ENCODE measurements at regions not wholly inside any gene's neighbourhood (a gene's known extent, or its start where the extent isn't known, plus 50 kb on each side); places are given as distances from the start of the nearest gene placed in this dataset.

DNA sequence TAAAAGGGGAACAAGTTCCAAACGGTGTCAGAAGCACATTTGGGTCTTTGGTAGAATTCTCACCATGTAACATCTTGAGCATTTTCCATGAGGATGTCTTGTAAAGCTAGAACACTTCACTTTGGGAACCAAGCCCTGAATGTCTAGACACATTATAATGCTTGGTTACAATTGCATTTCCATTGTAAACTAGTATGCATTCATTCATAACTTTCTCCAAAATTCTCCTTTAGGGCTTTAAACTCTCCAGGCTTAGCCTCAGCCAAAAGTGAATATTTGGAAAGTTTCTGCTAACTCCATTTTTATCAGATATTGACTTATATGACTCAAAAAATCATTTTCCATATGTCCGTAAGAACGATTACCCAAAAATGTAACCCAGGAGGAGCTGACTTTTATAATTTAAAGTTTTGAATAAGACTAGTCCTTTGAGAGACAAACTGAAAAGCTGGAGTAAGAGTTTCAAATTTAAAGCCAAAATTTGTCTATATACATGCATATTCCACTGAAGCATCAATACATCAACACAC, 1170.4 kb downstream of the EFNB2 start:
- no peak for ATAC-seq (ENCODE audit: low read depth)

DNA sequence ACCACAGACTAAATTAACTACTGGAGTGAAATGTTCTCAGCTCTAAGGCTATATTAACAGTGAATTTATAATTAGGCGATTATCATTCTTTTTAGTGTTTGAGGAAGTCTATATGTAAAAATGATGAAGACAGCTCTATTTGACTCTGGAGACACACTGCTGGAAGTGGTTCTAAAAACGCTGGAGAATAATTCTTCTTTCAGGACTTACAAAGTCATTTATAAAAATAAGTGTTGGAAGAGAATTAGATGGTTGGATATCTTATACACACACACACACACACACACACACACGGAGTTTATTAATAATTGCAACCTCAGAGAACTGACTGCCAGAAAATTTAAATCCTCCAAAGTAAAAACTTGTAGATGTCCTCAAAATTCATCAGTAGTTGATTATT, 1171.3 kb downstream of the EFNB2 start:
- DNase-seq (no peak), ATAC-seq (ENCODE audit: low read depth) (no peak)
- POLR2A ChIA-PET: no interaction called here
- H3K36me3 Mint-ChIP-seq: no peaks in the 10 kb centered on the region
- H3K27ac Mint-ChIP-seq: no peak overlapping the region
- peaks cover 3% of the 10 kb centered on the region for H3K27me3 Mint-ChIP-seq
- H3K4me1 Mint-ChIP-seq: no peaks in the 10 kb centered on the region
- H3K4me3 Mint-ChIP-seq: no peak overlapping the region
- H3K9me3 Mint-ChIP-seq: no peaks in the 10 kb centered on the region

More for the DNA sequence above, 1170.4 kb downstream of the EFNB2 start:
- POLR2A ChIA-PET: no interaction called here
- H3K4me1 Mint-ChIP-seq: no peaks in the 10 kb centered on the region
- H3K27me3 Mint-ChIP-seq: peaks cover 3% of the 10 kb centered on the region
- H3K4me3 Mint-ChIP-seq: no peak overlapping the region
- no peak overlapping the region for H3K27ac Mint-ChIP-seq
- no peaks in the 10 kb centered on the region for H3K36me3 Mint-ChIP-seq
- no peak for DNase-seq
- H3K9me3 Mint-ChIP-seq: no peaks in the 10 kb centered on the region

DNA sequence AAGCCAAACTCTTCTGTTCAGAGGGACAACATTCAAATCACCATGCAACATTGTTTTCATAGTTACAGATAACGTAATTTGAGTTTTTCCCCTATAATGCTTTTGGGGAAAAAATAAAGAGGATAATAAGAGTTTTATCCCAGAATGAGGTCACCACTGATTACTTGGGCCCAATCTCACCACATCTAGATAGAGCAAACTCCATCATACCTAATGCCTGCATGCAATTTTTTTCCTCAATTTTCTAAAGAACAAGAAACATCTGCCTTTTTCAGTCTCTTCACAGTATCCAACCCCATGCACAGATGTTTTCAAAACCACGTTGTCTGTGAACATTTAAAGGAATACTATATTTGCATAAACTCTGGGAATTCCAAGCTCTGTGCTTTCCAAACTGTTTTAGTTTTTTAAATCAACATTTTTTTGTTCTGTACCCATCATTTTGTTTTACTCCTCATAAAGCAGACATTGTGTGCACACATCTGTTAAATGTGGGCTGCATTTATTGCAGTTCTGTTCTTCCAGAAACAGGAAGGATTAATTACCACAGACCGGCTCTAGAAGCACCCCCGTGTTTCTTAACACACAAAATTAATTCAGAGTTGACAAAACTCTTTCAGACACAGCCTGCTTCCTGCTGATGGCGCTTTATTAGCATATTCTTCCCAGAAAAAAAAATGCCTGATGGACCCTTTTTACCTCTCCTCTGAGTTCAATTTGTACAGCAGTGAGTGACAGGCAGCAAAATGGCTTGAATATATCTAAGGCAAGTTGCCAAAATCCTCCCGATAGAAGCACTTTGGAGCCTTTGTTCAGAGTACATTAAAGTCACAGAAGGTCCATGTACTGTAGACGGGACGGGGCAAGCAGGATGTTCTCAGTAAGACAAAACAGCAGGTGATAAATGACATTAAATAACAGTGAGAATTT, 1171.9 kb downstream of the EFNB2 start:
- POLR2A ChIA-PET: no interaction called here
- Mint-ChIP-seq H3K27me3 (peaks cover 3% of the 10 kb centered on the region), H3K27ac (no peak overlapping the region), H3K4me1 (no peaks in the 10 kb centered on the region), H3K4me3 (no peak overlapping the region), H3K9me3 (no peaks in the 10 kb centered on the region), H3K36me3 (no peaks in the 10 kb centered on the region)
- ATAC-seq (ENCODE audit: low read depth): no peak
- no peak for DNase-seq

DNA sequence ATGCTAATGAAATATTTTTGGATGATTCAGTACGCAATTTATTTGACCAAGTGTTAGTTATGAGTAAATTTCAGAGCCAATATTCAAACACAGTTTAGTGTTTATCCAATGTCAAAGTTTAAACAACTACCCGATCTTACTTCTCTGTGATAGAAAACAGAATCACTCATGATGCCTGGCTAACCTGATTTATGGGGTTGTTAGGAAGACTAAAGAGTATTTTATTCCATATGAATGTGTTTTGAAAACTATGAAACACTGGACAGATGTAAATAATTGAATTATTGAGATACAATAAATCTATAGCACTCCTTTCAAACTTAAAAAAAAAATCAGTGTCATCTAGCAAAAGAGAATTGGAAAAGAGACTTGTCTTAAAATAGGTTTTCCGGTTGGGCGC, 1181.8 kb downstream of the EFNB2 start:
- DNase-seq (no peak), ATAC-seq (ENCODE audit: low read depth) (no peak)
- POLR2A ChIA-PET: no interaction called here
- peaks cover 2% of the 10 kb centered on the region for H3K4me1 Mint-ChIP-seq
- no peaks in the 10 kb centered on the region for H3K9me3 Mint-ChIP-seq
- no peak overlapping the region for H3K4me3 Mint-ChIP-seq
- no peaks in the 10 kb centered on the region for H3K27me3 Mint-ChIP-seq
- H3K36me3 Mint-ChIP-seq: no peaks in the 10 kb centered on the region
- H3K27ac Mint-ChIP-seq: no peak overlapping the region

DNA sequence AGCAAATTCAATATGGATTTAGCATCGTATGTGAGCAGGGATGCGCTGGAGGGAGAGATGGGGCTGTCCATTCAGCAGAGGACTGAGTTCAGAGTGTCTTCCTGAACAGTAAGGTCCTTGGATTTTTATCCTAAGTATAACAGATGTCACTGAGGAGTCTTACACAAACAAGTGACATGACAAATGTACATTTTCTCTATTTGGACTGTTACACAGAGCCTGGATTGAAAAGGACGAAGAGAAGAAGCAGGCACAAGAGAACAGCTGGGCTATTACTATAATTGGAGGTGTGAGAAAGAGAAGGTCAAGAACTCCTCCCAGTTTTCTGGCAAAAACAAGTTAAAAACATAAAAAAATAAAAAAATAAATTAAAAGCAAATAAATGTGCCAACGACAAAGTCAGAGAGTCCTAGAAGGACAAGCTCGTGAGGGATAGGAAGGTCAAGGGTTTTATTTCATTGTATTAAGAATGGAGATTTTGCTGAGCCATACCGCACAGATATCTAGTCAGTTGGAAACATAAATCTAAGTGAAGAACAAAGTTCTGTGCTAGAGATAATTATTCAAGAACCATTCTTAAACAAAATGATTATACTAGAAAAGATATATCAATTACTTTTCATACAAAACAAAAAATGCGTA, 1186.3 kb downstream of the EFNB2 start:
- no peaks in the 10 kb centered on the region for H3K9me3 Mint-ChIP-seq
- no peak for ATAC-seq (ENCODE audit: low read depth)
- no peak overlapping the region for H3K27ac Mint-ChIP-seq

DNA sequence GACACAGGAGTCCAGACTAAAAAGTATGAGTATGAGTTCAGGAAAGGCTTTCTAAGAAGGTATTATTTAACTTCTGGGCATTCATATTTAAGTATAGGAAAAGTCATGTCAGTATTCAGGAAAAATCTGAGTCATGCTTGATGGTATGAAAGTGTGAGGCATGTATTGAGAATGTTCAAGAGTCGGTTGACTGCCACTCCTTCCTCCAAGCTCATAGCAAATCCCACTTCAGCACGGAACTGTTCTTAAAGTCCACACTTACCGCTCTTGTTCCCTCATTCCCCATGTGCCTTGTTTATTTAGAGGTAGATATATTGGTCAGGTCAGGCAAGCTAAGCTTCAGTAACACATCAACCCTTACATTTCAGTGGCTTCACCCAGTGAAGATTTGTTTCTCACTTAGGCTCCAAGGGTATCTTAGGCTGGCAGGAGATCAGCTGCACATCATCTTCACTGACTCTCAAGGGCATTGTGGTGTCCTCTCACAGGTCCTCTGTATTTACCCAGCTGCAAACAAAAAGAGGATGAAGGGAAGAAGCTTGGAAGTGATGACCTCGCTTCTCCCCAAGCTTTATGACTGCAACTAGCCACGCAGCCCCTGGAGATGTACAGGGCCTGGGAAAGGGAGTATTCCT, 1189.2 kb downstream of the EFNB2 start:
- H3K4me3 Mint-ChIP-seq: no peak overlapping the region

More for the DNA sequence above, 1186.3 kb downstream of the EFNB2 start:
- H3K27me3 Mint-ChIP-seq: no peaks in the 10 kb centered on the region
- no peak overlapping the region for H3K4me3 Mint-ChIP-seq
- no peaks in the 10 kb centered on the region for H3K4me1 Mint-ChIP-seq
- H3K36me3 Mint-ChIP-seq: no peaks in the 10 kb centered on the region
- no peak for DNase-seq
- POLR2A ChIA-PET: no interaction called here

DNA sequence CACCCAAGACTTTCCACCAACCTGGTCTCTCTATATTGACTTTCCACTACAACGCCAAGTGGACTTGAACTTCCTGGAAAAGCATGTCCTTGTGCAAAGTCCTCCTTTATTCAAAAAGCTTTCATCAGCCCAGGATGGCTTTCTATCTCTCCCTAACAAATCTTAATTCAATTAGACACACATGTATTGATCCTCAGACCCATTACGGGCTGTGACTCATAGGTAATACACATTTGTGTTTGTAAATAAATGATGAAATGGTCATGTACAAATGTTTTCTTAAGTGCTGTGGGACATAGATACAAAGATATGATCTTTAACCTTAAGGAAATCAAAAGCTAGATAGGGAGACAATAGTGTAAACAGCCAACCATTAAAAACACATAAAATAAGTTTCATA, 1189.7 kb downstream of the EFNB2 start:
- POLR2A ChIA-PET: no interaction called here
- ATAC-seq (ENCODE audit: low read depth): no peak
- H3K4me1 Mint-ChIP-seq: no peaks in the 10 kb centered on the region
- no peak for DNase-seq
- no peaks in the 10 kb centered on the region for H3K9me3 Mint-ChIP-seq
- H3K27ac Mint-ChIP-seq: no peak overlapping the region
- no peaks in the 10 kb centered on the region for H3K27me3 Mint-ChIP-seq
- no peak overlapping the region for H3K4me3 Mint-ChIP-seq
- no peaks in the 10 kb centered on the region for H3K36me3 Mint-ChIP-seq

More for the DNA sequence above, 1189.2 kb downstream of the EFNB2 start:
- Mint-ChIP-seq H3K4me1 (no peaks in the 10 kb centered on the region), H3K27ac (no peak overlapping the region), H3K9me3 (no peaks in the 10 kb centered on the region), H3K27me3 (no peaks in the 10 kb centered on the region), H3K36me3 (no peaks in the 10 kb centered on the region)
- DNase-seq (no peak), ATAC-seq (ENCODE audit: low read depth) (no peak)
- POLR2A ChIA-PET: no interaction called here

DNA sequence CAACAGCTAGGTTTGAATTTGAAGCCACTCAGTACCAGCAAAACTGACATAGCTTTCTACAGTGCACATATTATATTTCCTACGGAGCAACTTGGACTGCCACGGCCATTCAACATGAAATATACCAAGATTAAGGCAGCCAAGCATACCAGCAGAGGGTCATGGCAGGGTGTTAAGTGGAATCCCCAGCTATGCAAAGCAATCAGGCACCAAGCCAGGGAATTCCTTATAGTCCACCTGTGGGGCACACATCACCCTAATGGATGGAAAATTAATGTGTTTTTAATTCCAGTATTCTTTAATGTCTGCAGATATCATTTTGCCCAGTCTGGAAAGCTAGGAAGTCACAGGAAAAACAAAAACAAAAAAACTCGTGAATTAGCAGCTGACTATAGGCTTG, 1190.3 kb downstream of the EFNB2 start:
- Mint-ChIP-seq H3K4me3 (no peak overlapping the region), H3K27ac (no peak overlapping the region), H3K9me3 (no peaks in the 10 kb centered on the region), H3K36me3 (no peaks in the 10 kb centered on the region), H3K27me3 (no peaks in the 10 kb centered on the region), H3K4me1 (no peaks in the 10 kb centered on the region)
- POLR2A ChIA-PET: no interaction called here
- DNase-seq: no peak
- no peak for ATAC-seq (ENCODE audit: low read depth)

DNA sequence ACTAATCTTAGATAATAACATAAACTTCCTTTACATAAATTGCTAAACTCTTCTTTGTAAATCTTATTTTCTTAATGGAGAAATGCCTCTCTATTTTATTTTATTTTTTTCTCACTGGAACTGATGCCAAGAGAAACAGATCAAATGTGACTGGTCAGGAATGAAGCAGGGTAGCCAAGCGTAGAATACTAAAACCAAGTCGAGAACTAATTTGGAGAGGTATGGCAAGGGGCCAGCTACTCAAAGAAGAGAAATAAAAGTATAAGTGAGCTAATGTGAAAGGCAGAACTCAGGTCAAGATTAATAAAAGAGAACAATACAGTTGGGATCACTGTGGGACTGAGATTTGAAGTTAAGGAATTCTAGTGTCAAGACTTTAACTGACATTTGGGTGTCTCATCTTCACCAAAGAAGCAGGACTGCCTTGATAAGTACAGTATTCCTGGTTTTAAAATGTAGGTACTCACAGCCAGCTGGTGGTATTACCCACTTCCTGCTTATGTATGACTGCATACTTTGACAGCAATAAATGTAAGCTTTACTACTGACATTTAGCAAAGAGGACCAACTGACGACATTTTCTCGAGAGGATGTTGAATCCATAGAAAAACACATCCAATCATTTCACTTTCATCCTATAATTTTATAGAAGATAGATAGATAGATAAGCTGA, 1192.2 kb downstream of the EFNB2 start:
- H3K27ac Mint-ChIP-seq: no peak overlapping the region
- no peaks in the 10 kb centered on the region for H3K9me3 Mint-ChIP-seq
- H3K36me3 Mint-ChIP-seq: no peaks in the 10 kb centered on the region
- H3K4me3 Mint-ChIP-seq: peak overlapping the region; percentile 20
- H3K4me1 Mint-ChIP-seq: no peaks in the 10 kb centered on the region
- no peaks in the 10 kb centered on the region for H3K27me3 Mint-ChIP-seq
- POLR2A ChIA-PET: no interaction called here
- DNase-seq (no peak), ATAC-seq (ENCODE audit: low read depth) (no peak)

DNA sequence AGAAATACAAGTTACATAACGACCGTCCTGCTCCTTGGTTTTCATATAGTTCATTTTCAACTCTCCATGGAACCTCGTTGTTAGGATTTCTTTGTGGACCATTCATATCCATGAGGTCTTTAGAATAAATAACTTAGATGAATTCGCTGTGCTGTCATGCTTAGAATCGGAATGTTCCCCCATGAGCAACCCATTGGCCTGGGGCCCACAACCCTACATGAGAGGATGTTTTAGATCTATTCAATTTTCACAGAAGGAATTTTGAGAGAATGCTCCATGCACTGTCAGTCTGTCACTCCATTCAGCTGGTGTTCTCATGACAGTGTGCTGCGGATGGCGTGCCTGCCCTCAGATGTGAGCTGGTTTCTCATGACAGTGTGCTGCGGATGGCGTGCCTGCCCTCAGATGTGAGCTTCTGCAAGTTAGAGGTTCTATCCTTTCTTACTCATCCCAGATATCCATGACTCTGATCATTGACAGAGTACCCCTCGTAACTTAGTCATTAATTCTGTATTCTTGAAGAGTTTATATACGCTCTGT, 1193.1 kb downstream of the EFNB2 start:
- no peaks in the 10 kb centered on the region for H3K27me3 Mint-ChIP-seq
- no peaks in the 10 kb centered on the region for H3K9me3 Mint-ChIP-seq
- H3K4me1 Mint-ChIP-seq: no peaks in the 10 kb centered on the region
- no peak for ATAC-seq (ENCODE audit: low read depth)
- H3K36me3 Mint-ChIP-seq: no peaks in the 10 kb centered on the region
- no peak for DNase-seq
- POLR2A ChIA-PET: no interaction called here
- H3K4me3 Mint-ChIP-seq: no peak overlapping the region
- H3K27ac Mint-ChIP-seq: no peak overlapping the region

DNA sequence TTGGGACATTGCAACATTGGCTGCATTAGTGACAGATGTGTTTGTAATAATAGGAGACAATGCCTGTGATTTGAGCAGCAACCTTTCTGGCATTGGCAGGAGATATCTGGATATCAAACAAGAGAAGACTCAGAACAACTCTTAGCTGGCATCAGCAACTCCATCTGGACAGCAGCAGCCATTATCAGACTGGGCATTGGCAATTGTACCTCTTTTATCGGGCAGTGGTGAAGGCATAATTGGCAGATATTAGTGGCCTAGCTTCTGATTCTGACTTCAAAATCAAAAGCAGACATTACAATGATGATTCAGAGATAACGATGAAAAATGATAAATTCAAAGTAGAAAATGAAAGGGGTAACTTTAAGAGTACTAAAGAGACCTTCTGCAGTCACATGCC, 1193.7 kb downstream of the EFNB2 start:
- DNase-seq (no peak), ATAC-seq (ENCODE audit: low read depth) (no peak)
- Mint-ChIP-seq H3K9me3 (no peaks in the 10 kb centered on the region), H3K27ac (no peak overlapping the region), H3K4me1 (no peaks in the 10 kb centered on the region), H3K36me3 (no peaks in the 10 kb centered on the region), H3K27me3 (no peaks in the 10 kb centered on the region), H3K4me3 (no peak overlapping the region)
- POLR2A ChIA-PET: no interaction called here

DNA sequence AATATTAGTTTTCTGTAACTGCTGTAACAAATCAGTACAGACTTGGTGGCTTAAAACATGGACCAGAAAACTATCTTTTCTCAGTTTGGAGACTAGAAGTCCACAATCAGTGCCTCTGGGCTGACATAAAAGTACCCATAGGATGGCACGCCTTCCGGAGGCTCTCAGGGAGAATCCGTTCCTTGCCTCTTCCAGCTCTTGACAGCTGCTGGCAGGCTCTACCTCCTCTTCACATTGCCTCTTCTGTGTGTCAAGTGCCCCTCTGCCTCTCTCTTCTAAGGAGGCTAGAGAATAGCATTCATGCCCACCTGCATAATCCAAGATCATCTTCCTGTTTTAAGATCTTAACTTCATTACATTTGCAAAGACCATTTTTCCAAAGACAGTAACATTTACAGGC, 1194.2 kb downstream of the EFNB2 start:
- Mint-ChIP-seq H3K36me3 (no peaks in the 10 kb centered on the region), H3K27ac (no peak overlapping the region), H3K4me1 (no peaks in the 10 kb centered on the region), H3K4me3 (no peak overlapping the region), H3K27me3 (no peaks in the 10 kb centered on the region), H3K9me3 (no peaks in the 10 kb centered on the region)
- DNase-seq: no peak
- POLR2A ChIA-PET: no interaction called here
- ATAC-seq (ENCODE audit: low read depth): no peak

DNA sequence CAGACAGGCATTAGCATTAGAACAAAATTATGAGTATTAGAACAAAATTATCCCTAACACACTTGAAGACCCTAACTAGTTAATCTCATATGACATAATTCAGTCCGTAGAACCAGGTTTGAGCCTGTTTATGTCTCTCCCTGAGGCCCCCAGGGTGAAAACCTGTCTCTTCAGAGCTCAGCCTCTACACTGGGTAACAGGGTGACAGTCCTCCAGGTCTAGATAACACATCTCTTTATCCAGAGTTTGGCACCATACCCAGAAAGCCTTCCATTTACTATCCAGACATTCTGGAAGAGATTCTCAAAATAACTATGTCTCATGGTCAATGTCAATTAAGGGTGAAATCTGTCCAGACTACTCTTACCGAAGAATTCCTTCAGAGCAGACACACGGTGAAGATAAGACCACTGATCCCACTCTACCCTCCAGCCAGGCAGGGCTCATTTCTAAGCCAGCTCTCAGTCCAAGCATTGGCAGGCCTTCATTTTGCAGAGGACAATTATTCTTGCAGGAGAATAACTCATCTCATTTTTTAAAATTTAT, 1195.3 kb downstream of the EFNB2 start:
- H3K27ac Mint-ChIP-seq: no peak overlapping the region
- no peak overlapping the region for H3K4me3 Mint-ChIP-seq

More for the DNA sequence above, 1195.3 kb downstream of the EFNB2 start:
- Mint-ChIP-seq H3K27me3 (no peaks in the 10 kb centered on the region), H3K9me3 (no peaks in the 10 kb centered on the region), H3K4me1 (no peaks in the 10 kb centered on the region), H3K36me3 (no peaks in the 10 kb centered on the region)
- POLR2A ChIA-PET: no interaction called here
- DNase-seq (no peak), ATAC-seq (ENCODE audit: low read depth) (no peak)
